RWPE2 (cell line): ENCODE measurements at regions not wholly inside any gene's neighbourhood (a gene's known extent, or its start where the extent isn't known, plus 50 kb on each side); places are given as distances from the start of the nearest gene placed in this dataset.

Experiments used
- ATAC-seq: fragments of 200-7000 bp; cut with Tn5 transposase; 3 replicates; pipeline ENCODE4 v1.9.1; 2021; ENCODE audit warnings: low read depth
- DNase-seq: peaks from one replicate; pipeline ENCODE4 v3.0.0-alpha.2; 2020; ENCODE audit warnings: low spot score
- H3K27ac ChIP-seq: fragments of 450-650 bp; 2 replicates; pipeline ENCODE4 v1.5.1; 2017; ENCODE audit warnings: mild to moderate bottlenecking; ENCODE audit not compliant: poor library complexity, severe bottlenecking
- H3K27me3 ChIP-seq: fragments of 250-450 bp; sonication (Bioruptor Pico); 2 replicates; pipeline ENCODE4 v1.5.1; 2021; ENCODE audit warnings: mild to moderate bottlenecking, moderate library complexity; ENCODE audit not compliant: insufficient read depth, poor library complexity, severe bottlenecking
- H3K36me3 ChIP-seq: fragments of 250-450 bp; sonication (Bioruptor Pico); 2 replicates; pipeline ENCODE4 v1.5.1; 2020; ENCODE audit warnings: low read depth, mild to moderate bottlenecking, moderate library complexity
- H3K4me1 ChIP-seq: fragments of 250-450 bp; sonication (Bioruptor Pico); 2 replicates; pipeline ENCODE4 v1.5.1; 2021; ENCODE audit warnings: mild to moderate bottlenecking, moderate library complexity; ENCODE audit not compliant: insufficient read depth, poor library complexity, severe bottlenecking
- H3K4me3 ChIP-seq: fragments of 250-450 bp; sonication (Bioruptor Pico); 2 replicates; pipeline ENCODE4 v1.5.1; 2021; ENCODE audit warnings: mild to moderate bottlenecking, moderate library complexity; ENCODE audit not compliant: severe bottlenecking
- H3K9me3 ChIP-seq: fragments of 250-450 bp; sonication (Bioruptor Pico); 2 replicates; pipeline ENCODE4 v1.5.1; 2021; ENCODE audit warnings: mild to moderate bottlenecking, moderate library complexity; ENCODE audit not compliant: severe bottlenecking
- TF ChIP-seq, protein P1 (sequence below): fragments of 450-650 bp; IDR thresholded peaks from one replicate; pipeline ENCODE4 v1.5.1; 2017; ENCODE audit warnings: mild to moderate bottlenecking, moderate library complexity; ENCODE audit not compliant: poor library complexity, severe bottlenecking

DNA sequence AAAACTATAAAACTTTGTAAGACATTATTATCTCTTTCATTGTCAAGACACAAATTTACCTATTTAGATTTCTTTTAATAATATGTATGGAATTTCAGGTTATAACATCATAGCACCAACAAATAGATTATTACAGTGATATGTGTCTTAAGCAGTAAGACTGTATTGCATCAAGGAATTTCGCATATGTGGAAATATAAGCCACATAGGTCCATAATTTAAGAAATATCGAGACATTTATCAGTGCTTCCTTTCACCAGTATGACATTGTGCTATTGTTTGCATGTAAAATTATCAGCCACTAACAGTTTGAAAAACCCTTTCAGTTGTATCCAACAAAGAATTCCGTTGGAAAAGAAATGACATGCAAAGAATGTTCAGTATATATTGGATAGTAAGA is 186.7 kb upstream of the RASA1 start:
- no peaks in the 10 kb centered on the region for H3K4me1 ChIP-seq
- no peaks in the 10 kb centered on the region for H3K36me3 ChIP-seq
- H3K4me3 ChIP-seq = no peak overlapping the region
- DNase-seq (no peak), ATAC-seq (no peak)
- H3K27me3 ChIP-seq = no peaks in the 10 kb centered on the region
- TF ChIP-seq, protein P1, sequence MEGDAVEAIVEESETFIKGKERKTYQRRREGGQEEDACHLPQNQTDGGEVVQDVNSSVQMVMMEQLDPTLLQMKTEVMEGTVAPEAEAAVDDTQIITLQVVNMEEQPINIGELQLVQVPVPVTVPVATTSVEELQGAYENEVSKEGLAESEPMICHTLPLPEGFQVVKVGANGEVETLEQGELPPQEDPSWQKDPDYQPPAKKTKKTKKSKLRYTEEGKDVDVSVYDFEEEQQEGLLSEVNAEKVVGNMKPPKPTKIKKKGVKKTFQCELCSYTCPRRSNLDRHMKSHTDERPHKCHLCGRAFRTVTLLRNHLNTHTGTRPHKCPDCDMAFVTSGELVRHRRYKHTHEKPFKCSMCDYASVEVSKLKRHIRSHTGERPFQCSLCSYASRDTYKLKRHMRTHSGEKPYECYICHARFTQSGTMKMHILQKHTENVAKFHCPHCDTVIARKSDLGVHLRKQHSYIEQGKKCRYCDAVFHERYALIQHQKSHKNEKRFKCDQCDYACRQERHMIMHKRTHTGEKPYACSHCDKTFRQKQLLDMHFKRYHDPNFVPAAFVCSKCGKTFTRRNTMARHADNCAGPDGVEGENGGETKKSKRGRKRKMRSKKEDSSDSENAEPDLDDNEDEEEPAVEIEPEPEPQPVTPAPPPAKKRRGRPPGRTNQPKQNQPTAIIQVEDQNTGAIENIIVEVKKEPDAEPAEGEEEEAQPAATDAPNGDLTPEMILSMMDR = no peak
- no peak overlapping the region for H3K27ac ChIP-seq
- H3K9me3 ChIP-seq = no peaks in the 10 kb centered on the region

DNA sequence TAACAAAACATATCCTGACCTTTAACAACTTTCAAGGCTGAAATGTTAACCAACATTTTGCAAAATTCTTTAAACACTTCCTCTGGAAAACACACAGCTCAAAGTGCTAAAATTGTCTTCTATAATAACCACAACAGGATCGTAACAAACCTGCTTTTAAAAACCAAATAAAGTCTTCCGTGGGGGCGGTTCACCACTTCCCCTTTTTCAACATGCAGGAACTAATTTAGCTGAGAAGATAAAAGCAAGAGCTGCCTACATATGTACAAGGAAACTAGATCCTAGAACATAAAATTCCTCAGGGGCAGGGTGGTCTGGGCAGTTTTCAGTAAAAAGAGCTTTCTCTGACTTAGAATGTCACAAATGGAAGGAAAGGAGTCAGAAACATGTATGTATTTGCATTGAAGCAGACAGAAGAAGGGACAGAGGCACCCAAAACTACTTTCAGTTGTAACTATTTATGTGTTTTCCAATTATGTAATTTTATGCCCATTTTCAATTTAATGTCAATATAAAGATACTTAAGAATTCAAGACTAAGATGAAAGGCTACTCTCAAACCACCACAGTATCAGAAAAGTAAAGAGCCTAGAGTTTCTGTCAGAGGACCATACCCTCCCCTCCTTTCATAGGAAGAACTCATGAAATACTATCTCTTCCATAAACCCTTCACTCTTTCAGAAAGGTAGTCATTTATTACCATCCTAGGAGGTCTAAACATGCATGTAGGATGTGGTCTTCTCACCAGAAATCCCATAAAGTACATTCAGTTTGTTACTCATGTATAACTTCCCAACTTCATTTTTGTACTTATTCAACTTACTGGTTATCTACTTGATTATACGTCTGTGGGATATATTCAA is 185.9 kb upstream of the RASA1 start:
- no peak for DNase-seq
- Histone ChIP-seq H3K36me3 (no peaks in the 10 kb centered on the region), H3K9me3 (no peaks in the 10 kb centered on the region), H3K27me3 (no peaks in the 10 kb centered on the region), H3K4me3 (no peak overlapping the region), H3K4me1 (no peaks in the 10 kb centered on the region), H3K27ac (no peak overlapping the region)
- TF ChIP-seq, protein P1 = no peak
- ATAC-seq = no peak

DNA sequence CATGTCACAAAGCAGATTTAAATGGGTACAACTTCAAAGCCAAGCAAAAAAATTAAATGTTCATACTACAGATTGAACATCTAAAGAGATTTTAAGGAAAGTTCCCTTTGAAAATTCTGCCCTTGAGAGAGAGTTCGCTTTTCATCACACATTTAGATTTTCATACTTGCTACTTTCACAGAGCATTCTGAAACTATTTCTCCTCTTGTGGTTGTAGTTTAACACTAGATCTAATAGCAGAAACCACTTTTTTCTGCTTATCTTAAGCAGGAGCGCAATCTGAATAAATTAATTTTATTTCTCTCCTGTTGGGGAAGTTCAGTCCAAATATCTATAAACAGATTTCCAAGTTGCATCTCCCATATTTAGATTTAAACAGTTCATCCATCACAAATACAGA is 173.3 kb upstream of the RASA1 start:
- H3K27me3 ChIP-seq = no peaks in the 10 kb centered on the region
- no peak for DNase-seq
- H3K9me3 ChIP-seq = no peaks in the 10 kb centered on the region
- TF ChIP-seq, protein P1 = no peak
- no peak for ATAC-seq
- H3K4me3 ChIP-seq = no peak overlapping the region
- H3K36me3 ChIP-seq = no peaks in the 10 kb centered on the region
- no peak overlapping the region for H3K27ac ChIP-seq
- H3K4me1 ChIP-seq = peaks cover 4% of the 10 kb centered on the region

DNA sequence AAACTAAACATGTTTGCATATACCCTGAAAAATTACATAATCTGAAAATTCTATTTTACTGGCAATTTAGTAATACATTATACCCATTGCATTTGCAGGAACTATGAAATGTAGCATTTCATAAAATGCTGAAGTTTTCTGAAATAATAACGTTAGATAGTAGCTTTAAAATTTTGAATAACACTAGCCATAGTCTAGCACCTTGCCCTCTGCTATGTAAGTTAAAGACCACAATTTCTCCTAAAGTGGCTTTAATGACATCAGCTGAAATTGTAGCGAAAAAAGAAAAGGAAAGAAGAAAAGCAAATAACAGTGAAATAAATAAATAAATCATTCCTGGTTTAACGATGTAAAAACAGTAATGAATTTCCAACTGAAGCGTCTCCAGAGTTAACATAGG is 172.8 kb upstream of the RASA1 start:
- TF ChIP-seq, protein P1 = no peak
- peaks cover 9% of the 10 kb centered on the region for H3K4me1 ChIP-seq
- ATAC-seq (no peak), DNase-seq (no peak)
- no peaks in the 10 kb centered on the region for H3K27me3 ChIP-seq
- H3K27ac ChIP-seq = no peak overlapping the region
- H3K9me3 ChIP-seq = no peaks in the 10 kb centered on the region
- H3K4me3 ChIP-seq = no peak overlapping the region
- H3K36me3 ChIP-seq = no peaks in the 10 kb centered on the region

DNA sequence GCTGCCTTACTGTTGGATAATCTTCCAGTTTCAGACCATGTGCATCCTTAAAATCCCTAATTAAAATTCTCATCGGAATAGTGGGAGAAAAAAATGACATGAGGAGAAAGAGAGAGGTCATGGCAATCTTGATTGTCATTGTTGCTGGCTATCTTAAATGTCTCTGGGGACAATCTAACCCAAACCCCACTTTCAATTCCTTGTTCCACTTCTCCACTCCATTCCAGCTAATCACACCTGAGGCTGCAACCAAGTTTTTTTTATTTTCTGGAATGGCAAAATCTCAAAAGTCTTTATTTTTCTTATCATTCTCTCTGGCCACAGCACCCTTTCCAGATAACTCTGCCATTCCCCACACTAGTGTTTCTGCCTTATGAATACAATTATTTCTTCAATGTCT is 171.9 kb upstream of the RASA1 start:
- Histone ChIP-seq H3K27ac (no peak overlapping the region), H3K4me1 (peaks cover 9% of the 10 kb centered on the region), H3K9me3 (no peaks in the 10 kb centered on the region), H3K4me3 (no peak overlapping the region), H3K36me3 (no peaks in the 10 kb centered on the region), H3K27me3 (no peaks in the 10 kb centered on the region)
- ATAC-seq (no peak), DNase-seq (no peak)
- TF ChIP-seq, protein P1 = no peak
